ENCODE measurements at regions not wholly inside any gene's neighbourhood (a gene's known extent, or its start where the extent isn't known, plus 50 kb on each side); places are given as distances from the start of the nearest gene placed in this dataset.

- no peak overlapping the region for H3K4me3 ChIP-seq (ENCODE audit: low read depth, low read length, poor library complexity, severe bottlenecking)
- H3K4me1 ChIP-seq (ENCODE audit: insufficient read depth, low read length, poor library complexity, severe bottlenecking): no peaks in the 10 kb centered on the region
- BruUV-seq (replicated peaks): no TSS peak
- H3K9me3 ChIP-seq (ENCODE audit: low read depth, low read length, poor library complexity, severe bottlenecking): no peaks in the 10 kb centered on the region
- peaks cover 28% of the 10 kb centered on the region for H3K27me3 ChIP-seq (replicated peaks; ENCODE audit: insufficient read depth, low read depth, low read length, poor library complexity)
- no peak for DNase-seq (ENCODE audit: low spot score)
- intact Hi-C loops (cut with micrococcal nuclease; ENCODE audit: unreplicated experiment): no loop called here
- POLR2A ChIA-PET (ENCODE audit: low non-redundant PET): no interaction called here
- no peak for TF ChIP-seq CTCF (conservative IDR thresholded peaks at IDR 0.05; ENCODE audit: low read depth, low read length)
- H3K36me3 ChIP-seq (ENCODE audit: insufficient read depth, low read length, poor library complexity, severe bottlenecking): no peaks in the 10 kb centered on the region
- H3K27ac ChIP-seq (ENCODE audit: low read depth, low read length, poor library complexity, severe bottlenecking): no peak overlapping the region
- CTCF ChIA-PET: no interaction called here
Measured at GRCh38 chr1:223471566-223471965, 78.4 kb downstream of the CCDC185 start.

- CTCF ChIA-PET: no interaction called here
- Histone ChIP-seq H3K36me3 (ENCODE audit: insufficient read depth, low read length, poor library complexity, severe bottlenecking) (no peaks in the 10 kb centered on the region), H3K27me3 (replicated peaks; ENCODE audit: insufficient read depth, low read depth, low read length, poor library complexity) (peaks cover 32% of the 10 kb centered on the region), H3K4me3 (ENCODE audit: low read depth, low read length, poor library complexity, severe bottlenecking) (no peak overlapping the region), H3K27ac (ENCODE audit: low read depth, low read length, poor library complexity, severe bottlenecking) (no peak overlapping the region), H3K4me1 (ENCODE audit: insufficient read depth, low read length, poor library complexity, severe bottlenecking) (no peaks in the 10 kb centered on the region), H3K9me3 (ENCODE audit: low read depth, low read length, poor library complexity, severe bottlenecking) (no peaks in the 10 kb centered on the region)
- TF ChIP-seq EZH2 (IDR thresholded peaks at IDR 0.05; ENCODE audit: borderline replicate concordance, low read depth, low read length, poor library complexity, severe bottlenecking) (no peak), CTCF (conservative IDR thresholded peaks at IDR 0.05; ENCODE audit: low read depth, low read length) (no peak)
- intact Hi-C loops (cut with micrococcal nuclease; ENCODE audit: unreplicated experiment): no loop called here
- POLR2A ChIA-PET (ENCODE audit: low non-redundant PET): no interaction called here
- no TSS peak for BruUV-seq (replicated peaks)
- DNase-seq (ENCODE audit: low spot score): no peak
Measured at GRCh38 chr1:223472057-223472456, 78.8 kb downstream of the CCDC185 start.

GRCh38 chr1:223473601-223474344, 80.6 kb downstream of the CCDC185 start:
- POLR2A ChIA-PET (ENCODE audit: low non-redundant PET): no interaction called here
- Histone ChIP-seq H3K4me3 (ENCODE audit: low read depth, low read length, poor library complexity, severe bottlenecking) (no peak overlapping the region), H3K36me3 (ENCODE audit: insufficient read depth, low read length, poor library complexity, severe bottlenecking) (no peaks in the 10 kb centered on the region), H3K4me1 (ENCODE audit: insufficient read depth, low read length, poor library complexity, severe bottlenecking) (no peaks in the 10 kb centered on the region), H3K9me3 (ENCODE audit: low read depth, low read length, poor library complexity, severe bottlenecking) (no peaks in the 10 kb centered on the region), H3K27me3 (replicated peaks; ENCODE audit: insufficient read depth, low read depth, low read length, poor library complexity) (peaks cover 33% of the 10 kb centered on the region), H3K27ac (ENCODE audit: low read depth, low read length, poor library complexity, severe bottlenecking) (no peak overlapping the region)
- CTCF ChIA-PET: no interaction called here
- no peak for TF ChIP-seq EZH2 (IDR thresholded peaks at IDR 0.05; ENCODE audit: borderline replicate concordance, low read depth, low read length, poor library complexity, severe bottlenecking)
- no peak for TF ChIP-seq CTCF (conservative IDR thresholded peaks at IDR 0.05; ENCODE audit: low read depth, low read length)
- no TSS peak for BruUV-seq (replicated peaks)
- intact Hi-C loops (cut with micrococcal nuclease; ENCODE audit: unreplicated experiment): no loop called here
- DNase-seq (ENCODE audit: low spot score): no peak

Data from A673 (cell line).